HG03060 (cell line): ENCODE measurements at regions not wholly inside any gene's neighbourhood (a gene's known extent, or its start where the extent isn't known, plus 50 kb on each side); places are given as distances from the start of the nearest gene placed in this dataset.

Experiments used
- ATAC-seq: cut with Tn5 transposase; IDR thresholded peaks from one replicate; pipeline ENCODE4 v1.9.1; 2021; ENCODE audit warnings: low read depth, moderate number of reproducible peaks; ENCODE audit not compliant: unreplicated experiment

DNA sequence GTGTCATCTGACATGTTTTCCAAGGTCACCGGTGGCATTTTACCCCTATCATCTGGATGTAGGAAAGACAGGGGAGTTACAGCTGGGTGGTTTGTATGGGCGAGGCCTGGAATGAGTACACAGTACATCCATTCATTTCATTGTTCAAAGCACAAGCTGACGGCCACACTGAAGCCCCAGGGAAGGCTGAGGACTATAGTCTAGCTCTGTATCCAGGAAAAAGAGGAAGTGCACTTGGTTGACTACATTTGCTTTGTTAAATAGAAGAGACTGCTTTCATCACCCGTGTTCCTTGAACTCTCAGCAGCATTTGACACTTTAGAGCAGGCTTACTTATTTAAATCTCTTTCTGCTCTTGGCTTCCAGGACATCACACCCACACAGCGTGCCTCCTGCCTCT is 1041.0 kb upstream of the TENM3 start:
- ATAC-seq: no peak

DNA sequence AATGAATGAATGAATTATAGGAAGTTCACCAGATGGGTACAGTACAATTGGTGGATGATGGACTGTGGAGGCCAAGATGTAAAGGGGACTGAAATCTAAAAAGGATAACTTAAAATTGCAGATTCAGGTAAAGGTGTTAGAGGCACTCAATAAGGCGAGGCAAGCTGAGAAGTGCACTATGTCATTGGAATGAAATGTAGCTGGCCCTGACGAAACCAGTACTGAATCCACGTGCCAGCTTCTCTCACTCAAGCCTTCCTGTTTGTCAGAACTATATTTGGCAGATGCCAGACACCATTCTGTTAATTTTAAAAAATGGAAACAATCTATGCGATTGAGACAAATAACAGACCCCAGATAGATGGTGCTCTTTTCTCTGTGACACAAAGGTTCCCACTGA is 1039.1 kb upstream of the TENM3 start:
- no peak for ATAC-seq

DNA sequence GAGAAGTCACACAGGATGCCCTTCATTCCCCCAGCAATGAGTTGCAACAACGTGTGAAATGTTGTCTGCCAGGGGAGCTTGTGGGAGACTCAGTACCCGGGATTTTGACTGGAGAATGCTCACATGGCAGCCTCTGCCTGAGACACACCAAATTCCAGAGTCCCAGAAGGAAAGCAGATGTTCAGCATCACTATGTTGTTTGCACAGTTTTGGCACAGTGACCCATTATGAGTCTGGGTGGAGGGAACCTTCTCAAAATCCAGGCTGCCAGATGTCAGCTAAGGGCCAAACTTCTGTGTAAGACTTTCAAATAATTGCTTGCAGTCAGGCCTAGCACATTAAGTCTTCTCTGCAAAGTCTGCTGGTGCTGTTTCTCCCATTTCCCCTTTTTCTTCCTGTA is 1029.7 kb upstream of the TENM3 start:
- no peak for ATAC-seq

DNA sequence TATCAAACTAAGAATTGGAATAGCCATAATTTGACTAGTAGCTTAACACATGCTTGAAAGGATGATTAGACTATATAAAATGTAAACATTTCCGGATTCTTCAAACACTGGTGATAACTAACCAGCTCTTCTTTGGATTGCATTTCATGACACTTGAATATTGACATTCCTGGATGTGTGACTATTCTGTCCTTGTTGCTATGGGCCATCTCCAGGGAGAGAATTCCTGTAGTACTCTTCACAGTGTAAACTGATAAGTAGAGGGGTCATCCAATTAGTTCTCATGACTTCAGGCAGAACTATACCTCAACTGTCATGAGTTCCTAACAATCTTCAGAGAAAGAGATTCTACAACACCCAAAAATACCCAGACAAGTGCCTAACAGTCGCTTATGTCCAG is 1026.7 kb upstream of the TENM3 start:
- ATAC-seq: no peak

DNA sequence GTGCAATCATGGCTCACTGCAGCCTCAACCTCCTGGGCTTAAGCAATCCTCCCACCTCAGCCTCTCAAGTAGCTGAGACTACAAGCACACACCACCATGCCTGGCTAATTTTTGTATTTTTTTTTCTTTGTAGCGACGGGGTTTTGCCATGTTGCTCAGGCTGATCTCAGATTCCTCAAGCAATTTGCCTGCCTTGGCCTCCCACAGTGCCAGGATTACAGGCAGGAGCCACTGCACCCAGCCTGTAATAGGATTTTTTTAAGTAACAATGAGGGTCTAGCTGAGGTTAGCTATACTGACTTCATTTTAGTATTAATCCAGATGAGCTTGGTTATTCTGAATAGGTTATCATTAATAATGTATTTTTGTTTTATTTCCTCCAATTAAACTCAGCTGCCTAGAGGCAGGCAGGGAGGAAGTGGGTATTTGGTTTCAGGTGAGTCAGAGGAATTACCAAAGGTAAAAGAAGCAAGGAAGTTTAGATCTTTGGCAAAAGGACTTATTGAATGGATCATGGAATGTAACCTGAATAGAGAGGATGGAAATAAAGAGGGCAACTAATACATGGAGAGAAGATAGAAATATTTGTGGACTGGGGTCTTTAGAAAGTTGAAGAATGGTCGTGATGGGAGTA is 1023.3 kb upstream of the TENM3 start:
- no peak for ATAC-seq

DNA sequence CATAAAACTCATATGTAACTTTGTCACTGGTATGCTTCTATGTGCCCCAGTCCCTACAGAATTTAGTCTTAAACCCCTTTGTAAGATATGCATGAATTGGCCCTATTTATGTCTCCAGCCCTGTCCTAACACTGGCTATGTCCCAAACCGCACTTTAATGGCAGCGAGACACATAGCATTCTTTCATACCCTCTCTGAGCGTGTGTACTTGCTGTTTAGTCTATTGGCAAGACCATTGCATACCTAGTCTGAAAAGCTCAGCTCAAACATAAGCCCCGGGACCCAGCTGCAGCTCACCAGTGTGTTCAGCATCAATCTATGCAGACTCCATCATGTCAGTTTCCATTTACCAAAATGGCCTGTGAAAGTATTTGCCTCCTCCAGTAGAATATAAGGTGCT is 1018.4 kb upstream of the TENM3 start:
- ATAC-seq: no peak

DNA sequence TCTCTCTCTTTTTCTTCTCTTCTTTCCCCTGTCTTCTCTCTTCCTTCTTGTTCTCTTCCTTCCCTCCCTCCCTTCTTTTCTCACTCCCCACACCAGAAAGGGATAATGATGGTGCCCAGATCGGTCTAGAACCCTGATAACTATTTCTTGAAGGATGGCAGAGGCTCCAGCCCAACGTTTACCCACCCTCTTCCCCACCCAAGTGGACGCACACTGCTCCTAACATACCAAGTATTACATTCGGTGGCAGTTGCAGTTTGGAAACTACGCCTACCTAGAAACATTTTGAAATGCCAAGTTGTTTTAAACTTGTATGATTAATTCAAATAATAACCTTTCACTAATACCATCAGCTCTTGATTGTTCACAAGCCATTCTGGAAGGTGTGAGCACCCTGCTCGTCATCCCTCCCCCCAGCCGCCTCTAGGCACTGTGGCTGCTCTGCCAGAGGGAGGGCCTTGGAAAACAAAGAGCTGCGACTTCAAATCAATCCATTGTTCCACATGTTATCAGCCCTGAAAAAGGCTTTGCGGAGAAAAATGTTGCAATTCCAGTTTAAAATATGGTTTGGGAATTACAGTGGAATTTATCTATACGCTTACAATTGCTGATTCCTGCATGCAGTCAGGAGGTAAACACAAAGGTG is 1017.5 kb upstream of the TENM3 start:
- no peak for ATAC-seq

DNA sequence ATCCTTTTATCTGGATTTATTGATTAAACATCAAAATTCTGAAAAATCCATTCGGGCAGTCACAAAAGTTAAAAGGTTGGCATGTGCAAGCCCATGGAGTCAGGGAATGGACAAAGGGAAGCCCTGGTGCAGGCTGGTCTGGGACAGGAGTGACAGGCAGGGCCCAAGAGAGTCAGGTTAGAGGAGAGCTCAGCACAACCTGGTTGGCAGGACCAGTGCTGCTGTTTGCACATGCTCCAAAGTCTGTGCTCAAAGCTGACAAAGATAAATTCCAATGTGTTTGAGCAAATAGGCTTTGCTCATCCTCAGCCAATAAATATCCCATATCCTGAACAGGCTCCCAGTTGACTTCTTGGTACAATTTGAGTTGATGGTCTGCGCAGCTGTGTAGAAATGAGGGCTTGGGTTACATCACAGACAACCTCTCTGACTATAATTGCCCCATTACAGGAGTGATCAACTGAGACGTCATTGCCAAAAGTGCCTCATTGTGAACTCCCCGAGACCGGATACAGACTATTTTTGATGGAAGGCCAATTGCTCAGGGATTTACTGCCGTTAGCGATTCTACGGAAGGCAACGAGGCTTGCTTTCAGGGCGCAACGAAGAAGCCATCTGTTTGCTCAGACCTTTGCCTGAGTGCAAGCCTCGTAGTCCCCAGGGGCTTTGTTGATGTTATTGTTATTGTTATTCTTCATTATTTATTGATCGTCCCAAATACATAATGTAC is 1008.1 kb upstream of the TENM3 start:
- no peak for ATAC-seq

DNA sequence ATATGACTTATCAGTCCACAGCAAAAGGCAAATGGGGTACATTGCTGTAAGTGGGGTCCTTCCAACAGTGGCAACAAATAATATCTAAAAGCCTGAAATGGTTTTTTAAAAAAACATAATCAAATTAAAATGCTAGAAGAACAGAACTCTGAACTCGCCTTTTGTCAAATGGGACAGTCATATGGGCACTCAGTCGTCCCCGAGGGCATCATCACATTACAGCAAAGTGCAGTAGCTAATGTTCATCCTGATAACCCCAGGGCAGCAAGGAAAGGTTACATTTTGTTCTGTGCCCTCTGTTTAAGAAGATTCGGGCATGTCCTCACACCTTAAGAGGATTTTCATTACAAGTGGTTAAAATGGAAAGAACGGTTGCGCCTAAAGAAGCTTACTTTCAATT is 997.9 kb upstream of the TENM3 start:
- no peak for ATAC-seq

DNA sequence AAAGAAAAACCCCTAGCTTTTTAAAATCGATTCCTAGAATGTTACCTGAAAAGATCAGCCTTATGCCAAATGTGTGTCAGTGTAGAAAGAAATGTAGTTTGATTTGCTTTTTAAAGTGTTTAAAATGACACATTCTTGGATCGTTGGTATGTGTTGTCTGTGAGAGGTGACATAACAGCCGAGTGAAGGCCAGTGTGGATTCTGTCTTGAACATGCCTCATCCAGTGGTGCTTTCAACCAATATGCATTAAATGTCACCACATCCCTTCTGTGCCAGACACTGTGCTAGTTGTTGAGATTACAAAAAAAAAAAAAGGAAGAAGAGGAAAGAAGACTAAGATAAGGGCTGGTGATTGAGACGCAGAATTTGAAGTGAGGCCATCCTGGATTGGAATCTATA is 994.2 kb upstream of the TENM3 start:
- ATAC-seq: no peak

DNA sequence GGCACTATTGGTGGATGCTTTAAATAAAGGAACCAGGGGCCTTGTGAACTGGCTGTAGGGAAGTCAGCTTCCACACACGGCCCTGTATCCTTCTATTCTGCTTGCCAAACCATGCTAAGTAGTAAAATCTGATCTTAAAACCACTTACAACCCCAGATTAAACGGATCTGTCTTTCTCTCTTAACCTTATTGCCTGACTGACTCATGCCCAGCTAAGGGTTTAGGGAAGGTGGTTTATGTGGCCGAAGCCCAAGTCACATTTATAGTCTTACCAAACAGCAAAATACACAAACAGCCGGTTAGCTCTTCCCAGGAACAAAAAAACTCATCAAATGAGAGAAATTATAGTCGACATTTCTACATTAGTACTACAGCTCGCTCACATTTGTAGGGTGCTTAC is 988.4 kb upstream of the TENM3 start:
- no peak for ATAC-seq

DNA sequence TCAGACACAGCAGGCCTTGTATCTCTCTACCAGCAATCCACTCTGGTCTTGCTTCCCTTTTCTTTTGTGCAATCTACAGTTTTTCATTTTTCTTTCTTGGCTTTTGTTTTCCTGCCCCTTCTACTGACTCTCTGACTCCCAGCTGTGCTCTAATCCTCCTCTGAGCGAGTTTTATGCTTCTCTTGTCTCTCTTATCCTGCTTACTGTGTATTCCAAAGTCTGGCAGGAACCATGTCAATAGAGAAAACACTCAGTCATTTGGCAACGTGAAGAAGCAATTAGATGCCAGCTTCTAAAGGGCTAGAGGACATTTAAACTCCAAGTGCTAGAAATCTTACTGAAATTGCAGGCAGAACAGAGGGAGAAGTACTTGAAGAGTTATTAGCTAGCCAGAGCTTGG is 984.6 kb upstream of the TENM3 start:
- ATAC-seq: no peak

DNA sequence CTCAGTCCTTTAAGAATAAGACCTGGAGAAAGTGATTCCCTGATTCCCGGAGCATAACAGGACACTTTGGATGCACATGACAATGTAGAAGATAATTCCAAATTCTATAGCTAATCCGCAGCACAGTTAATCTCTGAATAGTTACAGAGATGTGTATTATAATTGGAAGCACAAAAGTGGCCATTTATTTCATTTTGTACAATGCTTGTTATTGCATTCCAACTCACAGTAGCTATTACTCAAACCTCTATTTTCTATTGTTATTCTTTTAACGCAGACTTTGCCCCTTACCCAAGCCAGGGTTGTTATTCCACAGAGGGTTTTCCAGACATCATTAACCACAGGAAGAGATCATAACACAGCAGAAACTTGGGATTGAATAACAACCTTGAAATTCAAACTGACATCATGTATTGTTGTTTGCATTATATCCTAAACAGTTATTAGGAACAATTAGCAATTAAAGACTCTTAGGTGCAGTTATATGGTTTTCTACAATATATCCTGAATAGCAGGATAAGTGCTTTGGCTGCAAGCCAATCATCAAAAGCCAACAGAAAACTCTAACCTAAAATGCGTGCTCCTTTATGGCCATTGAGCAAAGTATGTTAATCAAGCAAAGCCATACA is 984.0 kb upstream of the TENM3 start:
- no peak for ATAC-seq

DNA sequence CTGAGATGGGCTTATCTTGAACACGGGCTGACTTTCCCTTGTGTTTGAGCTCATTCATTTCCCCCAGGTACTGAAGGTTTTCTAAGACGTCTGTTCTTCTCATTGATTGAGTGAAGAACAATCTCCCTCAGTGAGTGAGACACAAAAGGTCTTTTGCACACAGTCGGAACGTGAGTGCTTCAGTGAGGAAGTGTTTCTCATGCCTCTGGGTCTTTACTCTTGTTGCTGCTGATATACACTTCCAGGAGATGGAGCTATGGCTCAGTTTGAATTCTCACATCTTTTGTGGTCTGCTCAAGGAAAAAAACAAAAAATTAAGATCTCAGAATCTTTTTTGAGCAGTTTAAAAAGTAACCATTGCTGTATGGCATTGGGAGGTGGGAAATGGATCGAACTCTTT is 981.9 kb upstream of the TENM3 start:
- no peak for ATAC-seq

DNA sequence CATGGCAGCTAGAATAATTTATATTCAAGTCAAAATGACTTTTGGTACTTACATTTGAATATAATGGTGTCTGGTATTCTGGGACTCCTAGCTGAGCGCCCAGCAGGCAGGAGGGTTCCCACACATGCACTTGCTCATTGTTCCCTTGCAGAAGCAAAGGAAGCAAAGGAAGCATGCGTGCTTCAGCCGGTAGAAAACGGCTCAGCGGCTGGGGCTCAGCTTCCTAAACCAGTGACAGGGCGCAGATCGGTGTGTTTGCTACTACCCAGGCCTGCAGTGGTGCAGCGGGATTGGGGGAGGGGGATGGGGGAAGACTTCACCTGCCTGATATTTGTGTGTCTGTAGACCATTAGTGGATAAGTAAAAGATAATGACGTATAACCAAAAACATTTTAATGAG is 978.3 kb upstream of the TENM3 start:
- ATAC-seq: no peak

DNA sequence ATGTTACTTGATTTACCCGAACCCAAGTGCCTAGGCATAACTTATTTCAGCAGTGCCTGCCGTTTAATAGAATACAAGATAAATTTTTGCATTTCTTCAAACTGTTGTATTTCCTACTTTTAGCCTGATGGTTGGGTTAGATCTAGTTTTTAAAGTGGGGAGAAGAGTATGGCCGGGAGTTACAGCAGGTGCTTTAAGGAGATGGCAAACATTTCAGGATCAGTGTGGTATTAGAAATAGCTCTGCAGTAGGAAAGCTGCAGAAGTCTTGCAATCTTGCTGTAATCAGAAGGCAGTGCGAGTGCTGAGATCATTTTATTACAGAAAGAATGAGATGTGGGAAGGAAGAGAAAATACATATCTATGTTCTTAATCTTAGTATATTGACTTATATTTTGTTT is 977.8 kb upstream of the TENM3 start:
- ATAC-seq: no peak

DNA sequence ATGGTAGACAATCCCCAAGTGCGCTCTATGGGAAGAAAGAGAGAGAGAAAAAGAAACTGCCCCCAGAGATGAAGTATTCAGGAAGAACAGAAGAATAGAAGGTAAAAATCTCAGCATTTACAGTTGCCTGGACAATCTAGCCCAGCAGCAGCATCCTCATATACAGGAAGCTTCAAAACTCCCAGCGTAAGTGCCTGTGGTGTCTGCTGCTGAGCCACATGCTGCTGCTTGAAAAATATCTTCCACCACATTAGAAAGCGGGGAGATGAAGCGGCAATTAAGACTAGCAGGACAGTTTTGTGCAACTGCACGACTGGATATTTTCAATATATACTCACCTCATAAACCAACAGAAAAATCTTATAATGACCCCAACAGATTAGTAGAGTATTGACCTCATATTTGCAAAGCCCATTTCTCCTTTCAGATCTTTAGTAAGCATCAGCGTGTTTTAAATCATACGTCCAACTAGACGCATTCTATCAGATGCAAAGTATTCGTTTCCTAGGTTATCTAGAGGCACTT is 972.0 kb upstream of the TENM3 start:
- ATAC-seq: no peak

DNA sequence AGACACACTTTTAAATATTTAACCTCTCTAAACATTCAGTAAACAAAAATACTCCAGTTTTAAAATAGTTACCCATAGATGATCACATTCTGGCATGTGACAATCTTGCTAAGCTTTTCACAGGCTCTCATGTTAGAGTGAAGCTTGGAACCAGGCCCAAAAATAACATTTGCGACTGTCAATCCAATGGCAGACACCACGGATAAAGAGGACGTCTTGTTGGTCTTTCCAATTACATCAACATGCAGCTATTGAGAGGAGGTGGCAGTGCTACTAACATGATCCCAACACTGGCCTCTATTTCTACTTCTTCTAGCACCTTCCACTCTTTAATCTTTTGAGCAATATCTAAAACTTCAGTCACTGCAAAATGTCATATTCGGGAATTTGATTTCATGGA is 970.8 kb upstream of the TENM3 start:
- ATAC-seq: no peak

DNA sequence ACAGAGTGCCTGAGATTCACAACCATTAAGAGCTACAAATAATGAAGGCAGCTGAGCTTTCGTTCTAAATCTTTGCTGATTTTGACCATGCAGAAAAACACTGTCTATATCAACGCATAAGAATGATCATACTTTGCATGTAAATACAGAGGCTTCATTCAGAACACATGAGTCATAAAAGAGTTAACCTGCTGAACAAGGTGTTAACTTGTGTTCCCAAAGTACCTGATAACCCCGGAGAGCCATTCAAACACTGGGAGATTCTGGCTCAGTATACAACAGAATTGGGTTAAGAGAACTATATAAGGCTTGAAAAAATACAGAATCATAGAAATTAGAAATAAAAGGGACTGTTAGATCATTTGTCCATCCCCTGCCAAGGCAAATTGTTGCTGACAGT is 964.3 kb upstream of the TENM3 start:
- no peak for ATAC-seq

DNA sequence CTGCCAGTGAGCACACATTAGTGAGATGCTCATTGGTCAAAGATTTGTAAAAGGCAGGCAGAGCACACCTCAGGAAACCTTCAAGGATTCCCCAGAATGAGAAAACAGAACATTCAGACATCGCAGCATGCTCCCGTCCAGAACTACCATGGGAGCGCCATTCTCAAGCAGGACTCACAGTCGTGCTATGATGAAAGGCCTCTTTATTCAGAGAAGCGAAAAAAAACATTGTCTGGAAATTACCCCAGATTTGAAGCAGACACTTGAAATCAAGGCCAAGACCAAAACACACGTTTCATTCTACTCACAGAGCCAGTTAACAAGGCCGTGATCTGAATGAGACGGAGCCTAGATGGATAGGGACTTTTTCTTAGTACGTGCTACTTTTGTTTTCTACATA is 961.8 kb upstream of the TENM3 start:
- no peak for ATAC-seq

DNA sequence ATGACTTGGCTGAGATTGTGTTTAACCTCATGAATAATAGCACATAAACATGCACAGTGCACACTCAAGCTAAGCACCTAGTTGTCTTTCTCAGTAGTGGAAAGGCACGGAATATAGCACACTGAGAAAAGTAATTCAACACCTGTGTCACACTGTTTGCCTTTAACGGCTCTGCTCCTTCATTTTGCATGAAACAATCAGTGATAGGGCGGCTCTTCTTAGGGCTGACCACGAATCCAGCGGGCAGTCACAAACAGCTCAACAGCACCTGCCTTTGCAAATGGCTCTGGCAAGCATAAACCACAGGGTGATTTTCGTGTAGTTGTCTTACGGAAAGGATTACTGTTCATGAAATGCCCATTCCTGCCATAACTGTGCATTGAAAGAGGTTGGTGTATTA is 954.0 kb upstream of the TENM3 start:
- ATAC-seq: no peak
